HFFc6 (cell line): ENCODE measurements at regions not wholly inside any gene's neighbourhood (a gene's known extent, or its start where the extent isn't known, plus 50 kb on each side); places are given as distances from the start of the nearest gene placed in this dataset.

ENCODE experiments used
- DNase-seq: peaks from one replicate; pipeline ENCODE4 v3.0.0-alpha.2; 2018
- H3K27ac Mint-ChIP-seq: 2 replicates; pipeline ENCODE4 v1.8.0; 2020; ENCODE audit warnings: mild to moderate bottlenecking, mixed read lengths
- H3K27me3 Mint-ChIP-seq: 2 replicates; pipeline ENCODE4 v1.8.0; 2021; ENCODE audit warnings: mild to moderate bottlenecking, moderate library complexity, mixed read lengths; ENCODE audit not compliant: insufficient read depth
- H3K36me3 Mint-ChIP-seq: 2 replicates; pipeline ENCODE4 v1.8.0; 2021; ENCODE audit warnings: low read depth, mixed read lengths
- H3K4me1 Mint-ChIP-seq: 2 replicates; pipeline ENCODE4 v1.8.0; 2020; ENCODE audit warnings: low read depth, mixed read lengths
- H3K4me3 Mint-ChIP-seq: 2 replicates; pipeline ENCODE4 v1.8.0; 2020; ENCODE audit warnings: mild to moderate bottlenecking, moderate library complexity, mixed read lengths
- H3K9me3 Mint-ChIP-seq: 2 replicates; pipeline ENCODE4 v1.8.0; 2020; ENCODE audit warnings: mild to moderate bottlenecking, mixed read lengths
- TF ChIP-seq, protein P1 (sequence below): fragments of 200-600 bp; sonication (generic); IDR thresholded peaks from 2 replicates; pipeline ENCODE4 v1.5.0; 2021; ENCODE audit warnings: antibody characterized with exemption, mild to moderate bottlenecking

DNA sequence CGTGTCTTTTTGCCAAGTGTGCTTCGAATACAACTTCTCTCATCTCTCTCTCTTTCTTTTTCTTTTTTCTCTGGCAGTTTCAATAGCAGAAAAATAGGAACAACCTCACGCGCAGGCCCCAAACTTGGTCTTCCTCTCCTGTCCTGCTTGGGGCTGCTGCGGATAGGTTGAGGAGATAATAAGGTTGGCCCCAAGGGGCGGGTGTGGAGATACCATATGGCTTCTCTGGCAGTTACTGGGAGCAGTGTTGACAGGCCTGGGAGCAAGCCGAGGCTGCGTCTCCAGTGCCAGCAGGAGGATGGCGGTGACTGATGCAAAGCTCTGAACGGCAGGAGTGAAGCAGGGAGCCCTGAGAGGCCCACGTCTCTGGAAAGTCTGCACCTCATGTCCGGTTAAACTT is 89.5 kb upstream of the MANSC4 start:
- Mint-ChIP-seq H3K4me3 (no peak overlapping the region), H3K36me3 (no peaks in the 10 kb centered on the region), H3K9me3 (no peaks in the 10 kb centered on the region; the same call in 1 of the 2 replicates), H3K4me1 (peaks cover 65% of the 10 kb centered on the region), H3K27ac (no peak overlapping the region; the same call in 1 of the 2 replicates), H3K27me3 (peaks cover 2% of the 10 kb centered on the region; the same call in 1 of the 2 replicates)
- no peak for DNase-seq
- TF ChIP-seq, protein P1, sequence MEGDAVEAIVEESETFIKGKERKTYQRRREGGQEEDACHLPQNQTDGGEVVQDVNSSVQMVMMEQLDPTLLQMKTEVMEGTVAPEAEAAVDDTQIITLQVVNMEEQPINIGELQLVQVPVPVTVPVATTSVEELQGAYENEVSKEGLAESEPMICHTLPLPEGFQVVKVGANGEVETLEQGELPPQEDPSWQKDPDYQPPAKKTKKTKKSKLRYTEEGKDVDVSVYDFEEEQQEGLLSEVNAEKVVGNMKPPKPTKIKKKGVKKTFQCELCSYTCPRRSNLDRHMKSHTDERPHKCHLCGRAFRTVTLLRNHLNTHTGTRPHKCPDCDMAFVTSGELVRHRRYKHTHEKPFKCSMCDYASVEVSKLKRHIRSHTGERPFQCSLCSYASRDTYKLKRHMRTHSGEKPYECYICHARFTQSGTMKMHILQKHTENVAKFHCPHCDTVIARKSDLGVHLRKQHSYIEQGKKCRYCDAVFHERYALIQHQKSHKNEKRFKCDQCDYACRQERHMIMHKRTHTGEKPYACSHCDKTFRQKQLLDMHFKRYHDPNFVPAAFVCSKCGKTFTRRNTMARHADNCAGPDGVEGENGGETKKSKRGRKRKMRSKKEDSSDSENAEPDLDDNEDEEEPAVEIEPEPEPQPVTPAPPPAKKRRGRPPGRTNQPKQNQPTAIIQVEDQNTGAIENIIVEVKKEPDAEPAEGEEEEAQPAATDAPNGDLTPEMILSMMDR = no peak

DNA sequence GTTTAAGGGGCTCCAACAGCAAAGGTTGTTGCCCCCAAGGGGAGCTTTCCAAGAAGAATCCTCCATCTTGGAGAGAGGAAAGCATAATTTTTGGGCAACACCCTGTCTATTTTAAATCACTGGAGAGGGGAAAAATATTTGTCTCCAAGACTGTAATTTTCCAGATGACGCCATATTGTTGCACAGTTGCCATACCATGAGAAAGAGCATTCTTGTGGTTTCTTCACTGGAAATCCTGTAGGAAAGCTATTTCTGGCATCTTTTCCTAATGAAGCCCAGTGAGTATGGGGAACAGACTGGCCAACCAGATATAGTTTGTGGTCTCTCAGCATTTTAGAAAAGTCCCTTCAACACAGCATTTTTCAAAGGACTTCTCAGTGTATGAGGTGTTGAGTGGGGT is 88.1 kb upstream of the MANSC4 start:
- peak overlapping the region; percentile 93 for H3K27ac Mint-ChIP-seq
- H3K27me3 Mint-ChIP-seq = no peaks in the 10 kb centered on the region
- TF ChIP-seq, protein P1 = no peak
- H3K9me3 Mint-ChIP-seq = no peaks in the 10 kb centered on the region
- no peaks in the 10 kb centered on the region for H3K36me3 Mint-ChIP-seq
- peaks cover 78% of the 10 kb centered on the region for H3K4me1 Mint-ChIP-seq
- peak; percentile 84 for DNase-seq
- peak overlapping the region; percentile 38 for H3K4me3 Mint-ChIP-seq

- Mint-ChIP-seq H3K4me3 (no peak overlapping the region), H3K9me3 (no peaks in the 10 kb centered on the region), H3K27ac (peak overlapping the region; percentile 31), H3K36me3 (no peaks in the 10 kb centered on the region), H3K27me3 (no peaks in the 10 kb centered on the region), H3K4me1 (peaks cover 80% of the 10 kb centered on the region)
- peak; percentile 25 for DNase-seq
- TF ChIP-seq, protein P1 = no peak
Measured at GRCh38 chr12:27866373-27867101, 86.5 kb upstream of the MANSC4 start.

DNA sequence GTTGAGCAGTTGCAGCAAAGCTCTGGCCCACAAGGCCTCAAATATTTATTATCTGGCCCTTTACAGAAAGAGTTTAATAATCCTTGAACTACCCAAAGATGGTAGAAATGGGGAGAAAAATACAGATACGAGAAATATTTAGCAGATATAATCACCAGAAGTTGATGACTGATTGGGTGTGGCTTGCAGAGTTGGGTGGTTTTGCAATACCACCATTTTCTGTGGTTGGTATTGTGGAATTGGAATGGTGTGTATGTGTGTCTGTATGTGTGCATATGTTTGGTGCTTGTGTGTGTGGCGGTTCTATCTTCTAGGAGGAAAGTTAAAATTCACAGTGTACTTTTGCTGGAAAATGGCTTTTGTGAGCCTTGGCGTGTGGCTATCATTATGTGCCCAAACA is 85.4 kb upstream of the MANSC4 start:
- TF ChIP-seq, protein P1 = no peak
- H3K27ac Mint-ChIP-seq = peak overlapping the region; percentile 59
- DNase-seq = peak; percentile 73
- no peaks in the 10 kb centered on the region for H3K9me3 Mint-ChIP-seq
- H3K4me3 Mint-ChIP-seq = peak overlapping the region; percentile 8; the same call in 1 of the 2 replicates
- no peaks in the 10 kb centered on the region for H3K36me3 Mint-ChIP-seq
- peaks cover 77% of the 10 kb centered on the region for H3K4me1 Mint-ChIP-seq
- peaks cover under 1% of the 10 kb centered on the region; the same call in 1 of the 2 replicates for H3K27me3 Mint-ChIP-seq

- peak; percentile 13 for DNase-seq
- peaks cover 1% of the 10 kb centered on the region for H3K27me3 Mint-ChIP-seq
- no peak overlapping the region; the same call in 1 of the 2 replicates for H3K27ac Mint-ChIP-seq
- no peak overlapping the region for H3K4me3 Mint-ChIP-seq
- no peaks in the 10 kb centered on the region for H3K9me3 Mint-ChIP-seq
- H3K36me3 Mint-ChIP-seq = no peaks in the 10 kb centered on the region
- peaks cover 69% of the 10 kb centered on the region for H3K4me1 Mint-ChIP-seq
- TF ChIP-seq, protein P1 = no peak
Measured at GRCh38 chr12:27864521-27864920, 84.5 kb upstream of the MANSC4 start.
